ENCODE measurements at regions not wholly inside any gene's neighbourhood (a gene's known extent, or its start where the extent isn't known, plus 50 kb on each side); places are given as distances from the start of the nearest gene placed in this dataset.

DNA sequence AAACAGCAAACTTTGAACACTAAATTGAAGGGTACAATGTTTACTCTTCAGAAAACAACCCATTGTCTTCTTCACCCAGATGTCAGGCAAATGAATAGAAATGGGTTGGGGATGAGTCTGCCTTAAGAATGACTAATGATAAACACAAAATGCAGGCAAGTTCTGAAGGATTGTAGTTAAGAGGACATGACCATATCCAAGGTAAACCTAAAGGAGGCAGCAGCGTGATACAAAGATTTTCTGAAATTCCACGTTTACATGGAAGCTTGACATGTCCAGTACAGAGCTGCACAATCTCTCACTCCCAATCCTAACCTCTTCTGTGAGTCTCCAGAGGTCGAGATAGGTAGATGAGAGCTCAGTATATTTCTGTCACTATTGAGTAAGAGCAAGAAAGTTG lies 1263.2 kb upstream of the CDH6 start:
- ChIA-PET POLR2A (ENCODE audit: partially characterized antibody) (no interaction called here), CTCF (ENCODE audit: partially characterized antibody) (interaction anchor here (1.3 kb wide), 1 partner anchor 12 kb away, joined by 3 read pairs; no protein-coding TSS in a partner anchor)
- H2AK5ac ChIP-seq (ENCODE audit: low read depth, low read length): no peak overlapping the region
- H2BK12ac ChIP-seq (ENCODE audit: low read depth, low read length): no peak overlapping the region
- no peak overlapping the region for H3K23ac ChIP-seq (ENCODE audit: insufficient read length)
- FAIRE-seq: no peak
- H3K4me2 ChIP-seq (ENCODE audit: insufficient read depth in 1 of 2, low read depth in 2 of 2, low read length in 2 of 2): no peak overlapping the region
- no peak overlapping the region for H2BK20ac ChIP-seq (ENCODE audit: low read length)
- DNase-seq (ENCODE audit: low read depth in 1 of 2, low spot score in 2 of 2): no peak
- H3K9me3 ChIP-seq (ENCODE audit: insufficient read depth in 2 of 2, low read depth in 1 of 2, low read length in 1 of 2): no peaks in the 10 kb centered on the region
- no peak overlapping the region for H3K56ac ChIP-seq (replicated peaks; ENCODE audit: insufficient read length, low read depth, low read length)
- no peaks in the 10 kb centered on the region for H3K4me1 ChIP-seq (replicated peaks in 1 of 4; ENCODE audit: control insufficient read depth in 3 of 4, insufficient read depth in 4 of 4, low read length in 3 of 4)
- no peaks in the 10 kb centered on the region for H3K27me3 ChIP-seq (replicated peaks in 1 of 4; ENCODE audit: control insufficient read depth in 3 of 4, extremely low read depth in 1 of 4, insufficient read depth in 3 of 4, low read length in 3 of 4)
- no peaks in the 10 kb centered on the region for H4K20me1 ChIP-seq (replicated peaks in 1 of 2; ENCODE audit: control insufficient read depth in 1 of 2, insufficient read depth in 2 of 2, low read length in 2 of 2)
- 94% methylated on average over 3 of the region's 3 CpGs; no CpG with 5 or more reads in 1 of the 2 experiments for WGBS, 2 experiments (ENCODE audit: extremely low coverage in 1 of 2, insufficient coverage in 1 of 2, insufficient read length in 1 of 2, insufficient replicate concordance in 2 of 2, low coverage in 1 of 2, low lambda C conversion rate in 2 of 2, missing lambda C conversion rate in 1 of 2)
- no peak overlapping the region for H2BK5ac ChIP-seq (ENCODE audit: low read depth, low read length)
- H3K79me2 ChIP-seq (ENCODE audit: control insufficient read depth in 1 of 2, insufficient read depth in 2 of 2, low read length in 2 of 2): no peaks in the 10 kb centered on the region
- H3K4ac ChIP-seq (replicated peaks; ENCODE audit: insufficient read length, low read depth, low read length): no peak overlapping the region
- H2BK120ac ChIP-seq (replicated peaks; ENCODE audit: low read depth, low read length): no peak overlapping the region
- H3K18ac ChIP-seq (ENCODE audit: extremely low read depth, low read length): no peak overlapping the region
- H4K8ac ChIP-seq (ENCODE audit: extremely low read depth, insufficient read depth, low read length): no peak overlapping the region
- H4K91ac ChIP-seq (replicated peaks; ENCODE audit: insufficient read length, low read length): no peak overlapping the region
- TF ChIP-seq RAD21 (IDR thresholded peaks at IDR 0.05 in 1 of 2, conservative IDR thresholded peaks at IDR 0.05 in 1 of 2; ENCODE audit: low read depth in 2 of 2, low read length in 2 of 2) (peak; percentile 28 to 39; a peak in 3 of 4 replicates), TAF1 (IDR thresholded peaks at IDR 0.05; ENCODE audit: low read depth, low read length) (no peak)
- TF ChIP-seq, protein P1, sequence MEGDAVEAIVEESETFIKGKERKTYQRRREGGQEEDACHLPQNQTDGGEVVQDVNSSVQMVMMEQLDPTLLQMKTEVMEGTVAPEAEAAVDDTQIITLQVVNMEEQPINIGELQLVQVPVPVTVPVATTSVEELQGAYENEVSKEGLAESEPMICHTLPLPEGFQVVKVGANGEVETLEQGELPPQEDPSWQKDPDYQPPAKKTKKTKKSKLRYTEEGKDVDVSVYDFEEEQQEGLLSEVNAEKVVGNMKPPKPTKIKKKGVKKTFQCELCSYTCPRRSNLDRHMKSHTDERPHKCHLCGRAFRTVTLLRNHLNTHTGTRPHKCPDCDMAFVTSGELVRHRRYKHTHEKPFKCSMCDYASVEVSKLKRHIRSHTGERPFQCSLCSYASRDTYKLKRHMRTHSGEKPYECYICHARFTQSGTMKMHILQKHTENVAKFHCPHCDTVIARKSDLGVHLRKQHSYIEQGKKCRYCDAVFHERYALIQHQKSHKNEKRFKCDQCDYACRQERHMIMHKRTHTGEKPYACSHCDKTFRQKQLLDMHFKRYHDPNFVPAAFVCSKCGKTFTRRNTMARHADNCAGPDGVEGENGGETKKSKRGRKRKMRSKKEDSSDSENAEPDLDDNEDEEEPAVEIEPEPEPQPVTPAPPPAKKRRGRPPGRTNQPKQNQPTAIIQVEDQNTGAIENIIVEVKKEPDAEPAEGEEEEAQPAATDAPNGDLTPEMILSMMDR (IDR thresholded peaks at IDR 0.05; ENCODE audit: control extremely low read depth in 1 of 3, insufficient read depth in 1 of 3, low read depth in 1 of 3, low read length in 3 of 3): peak in 1 of 3 experiments; percentile 18; a peak in 1 of 4 replicates
- TF ChIP-seq, protein P2, sequence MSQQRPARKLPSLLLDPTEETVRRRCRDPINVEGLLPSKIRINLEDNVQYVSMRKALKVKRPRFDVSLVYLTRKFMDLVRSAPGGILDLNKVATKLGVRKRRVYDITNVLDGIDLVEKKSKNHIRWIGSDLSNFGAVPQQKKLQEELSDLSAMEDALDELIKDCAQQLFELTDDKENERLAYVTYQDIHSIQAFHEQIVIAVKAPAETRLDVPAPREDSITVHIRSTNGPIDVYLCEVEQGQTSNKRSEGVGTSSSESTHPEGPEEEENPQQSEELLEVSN (IDR thresholded peaks at IDR 0.05): no peak
- H4K5ac ChIP-seq (ENCODE audit: insufficient read length, low read depth, low read length): no peak overlapping the region
- no peak overlapping the region for H3K27ac ChIP-seq (ENCODE audit: low read depth, low read length)
- H3K4me3 ChIP-seq (ENCODE audit: extremely low read depth in 1 of 4, insufficient read depth in 2 of 4, low read depth in 3 of 4, low read length in 4 of 4): no peak overlapping the region
- H3K79me1 ChIP-seq (ENCODE audit: low read depth, low read length): no peaks in the 10 kb centered on the region
- H2AFZ ChIP-seq (ENCODE audit: low read length): no peak overlapping the region; the same call in 1 of the 2 replicates
- H3K36me3 ChIP-seq (ENCODE audit: control insufficient read depth in 2 of 4, insufficient read depth in 4 of 4, low read length in 3 of 4): no peaks in the 10 kb centered on the region
- no peak overlapping the region for H3K9ac ChIP-seq (replicated peaks in 1 of 4; ENCODE audit: extremely low read depth in 1 of 4, low read depth in 3 of 4, low read length in 3 of 4)
- H3K14ac ChIP-seq (ENCODE audit: insufficient read length): no peak overlapping the region
- no peak overlapping the region for H2BK15ac ChIP-seq (ENCODE audit: low read length)
- no peaks in the 10 kb centered on the region for H3K23me2 ChIP-seq (ENCODE audit: low read depth, low read length)

Data from H1 (cell line).